ENCODE measurements at regions not wholly inside any gene's neighbourhood (a gene's known extent, or its start where the extent isn't known, plus 50 kb on each side); places are given as distances from the start of the nearest gene placed in this dataset.

DNA sequence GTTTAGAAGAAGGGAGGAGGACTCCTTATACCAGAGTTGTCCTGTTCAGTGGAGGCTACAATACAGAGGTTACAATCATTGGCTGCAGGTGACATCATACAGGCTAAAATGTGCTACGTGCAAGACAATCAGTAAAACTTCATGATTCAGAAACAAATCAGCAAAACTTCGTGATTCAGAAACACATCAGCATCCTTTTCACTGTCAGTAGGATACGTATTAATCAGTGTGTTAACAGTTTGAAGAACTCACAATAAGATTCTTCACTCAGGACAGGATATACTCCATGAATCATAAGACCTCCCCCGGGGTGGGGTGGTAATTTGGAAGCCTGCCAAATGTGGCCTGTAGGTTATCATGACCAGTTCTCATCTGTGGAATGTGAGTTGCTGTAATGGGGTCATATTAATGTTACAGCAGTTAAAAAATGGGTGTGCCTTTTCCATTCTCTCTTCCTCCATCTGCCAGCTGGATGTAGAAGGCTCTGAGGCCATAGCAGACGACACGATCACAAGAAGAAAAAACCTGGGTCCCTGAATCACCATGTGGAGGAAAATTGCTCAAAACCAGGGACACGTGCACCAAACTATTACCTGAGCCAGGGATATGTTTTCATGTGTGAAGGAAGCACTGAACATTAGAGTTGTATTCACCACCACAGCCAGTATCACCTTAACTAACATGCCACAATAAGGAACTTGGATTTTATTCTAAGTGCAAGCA, 134.8 kb upstream of the CREB1 start:
- TF ChIP-seq POLR2A (IDR thresholded peaks at IDR 0.05) (no peak), EP300 (IDR thresholded peaks at IDR 0.05) (no peak), CTCF (IDR thresholded peaks at IDR 0.05) (no peak)
- no peaks in the 10 kb centered on the region for H3K9me3 ChIP-seq
- no peaks in the 10 kb centered on the region for H3K36me3 ChIP-seq
- H3K27ac ChIP-seq = no peak overlapping the region
- WGBS, 3 donors = 23 to 31% (median 25%) methylated on average over 7 of the region's 7 CpGs
- intact Hi-C loops (cut with DNase I) = no loop called here
- H3K27me3 ChIP-seq = no peaks in the 10 kb centered on the region
- no peaks in the 10 kb centered on the region for H3K4me1 ChIP-seq (ENCODE audit: insufficient read depth)
- no peak overlapping the region for H3K4me3 ChIP-seq
- DNase-seq = peak in 2 of 5 donors; percentile 15 to 35

GRCh38 chr2:207395535-207396251, 134.1 kb upstream of the CREB1 start:
- 93 to 98% (median 94%) methylated on average over 2 of the region's 2 CpGs for WGBS, 3 donors

DNA sequence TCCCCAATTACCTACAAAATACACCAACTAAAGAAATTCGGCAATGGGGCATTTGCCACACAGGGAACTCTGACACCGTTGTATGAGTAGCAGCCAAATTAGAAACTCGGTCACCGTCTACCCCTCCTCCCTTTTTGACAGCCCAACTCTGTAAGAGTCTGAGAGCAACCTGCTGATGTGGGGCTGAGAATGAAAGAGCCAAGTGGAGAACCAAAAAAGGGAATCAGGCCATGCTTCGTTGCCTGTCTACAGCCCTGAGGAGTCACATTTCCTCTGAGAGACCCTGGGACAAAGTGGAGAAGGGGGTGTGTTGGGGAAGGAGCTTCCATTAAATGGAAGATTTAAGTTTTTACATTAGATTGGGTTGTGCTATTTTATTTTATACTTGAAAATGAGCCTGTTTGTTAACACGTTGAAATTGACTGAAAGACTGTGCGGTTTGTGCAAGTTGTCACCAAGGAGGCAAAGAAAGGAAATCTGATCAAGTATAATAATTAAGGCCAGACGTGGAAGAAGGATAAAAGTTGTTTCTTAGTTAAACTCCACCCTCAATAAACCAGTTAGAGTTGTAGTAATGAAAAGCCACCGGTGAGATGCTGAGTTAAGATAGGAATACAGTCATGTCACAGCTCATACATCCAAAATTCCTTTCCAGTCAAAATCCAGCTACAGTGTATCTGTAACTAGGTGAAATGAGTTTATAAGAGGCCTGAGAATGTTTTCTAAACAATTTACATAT, 131.7 kb upstream of the CREB1 start:
- H3K27ac ChIP-seq = no peak overlapping the region
- no peak for TF ChIP-seq CTCF (IDR thresholded peaks at IDR 0.05)
- TF ChIP-seq EP300 (IDR thresholded peaks at IDR 0.05) = no peak
- no peak for TF ChIP-seq POLR2A (IDR thresholded peaks at IDR 0.05)
- no peaks in the 10 kb centered on the region for H3K36me3 ChIP-seq
- WGBS, 3 donors = 87 to 92% (median 88%) methylated on average over 9 of the region's 9 CpGs
- no peaks in the 10 kb centered on the region for H3K27me3 ChIP-seq
- H3K4me1 ChIP-seq (ENCODE audit: insufficient read depth) = no peaks in the 10 kb centered on the region
- no peak overlapping the region for H3K4me3 ChIP-seq
- intact Hi-C loops (cut with DNase I) = no loop called here
- no peak for DNase-seq
- H3K9me3 ChIP-seq = no peaks in the 10 kb centered on the region

More at GRCh38 chr2:207395535-207396251, 134.1 kb upstream of the CREB1 start:
- Histone ChIP-seq H3K27me3 (no peaks in the 10 kb centered on the region), H3K4me3 (no peak overlapping the region), H3K36me3 (no peaks in the 10 kb centered on the region), H3K27ac (no peak overlapping the region), H3K4me1 (ENCODE audit: insufficient read depth) (no peaks in the 10 kb centered on the region), H3K9me3 (no peaks in the 10 kb centered on the region)
- no peak for DNase-seq
- no peak for TF ChIP-seq POLR2A (IDR thresholded peaks at IDR 0.05)
- TF ChIP-seq CTCF (IDR thresholded peaks at IDR 0.05) = no peak
- TF ChIP-seq EP300 (IDR thresholded peaks at IDR 0.05) = no peak
- intact Hi-C loops (cut with DNase I) = no loop called here

DNA sequence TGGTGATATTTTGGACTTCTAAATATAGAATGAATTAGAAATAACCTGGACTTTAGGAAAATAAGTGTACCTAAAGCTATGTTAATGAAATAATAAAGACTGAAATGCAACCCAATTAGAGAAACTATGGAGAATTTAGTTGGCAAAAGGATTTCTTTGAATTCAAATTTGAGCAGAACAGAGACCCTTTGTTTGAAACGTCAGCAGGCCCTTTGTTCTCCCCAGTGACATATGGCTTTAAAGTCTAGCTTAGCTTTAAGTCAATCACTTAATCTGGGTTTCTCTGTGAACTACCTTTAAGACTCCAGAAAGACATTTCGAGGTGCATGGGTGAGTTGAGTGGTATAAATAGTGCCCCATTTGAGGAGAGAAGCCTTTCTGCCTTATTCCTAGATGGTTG, 130.5 kb upstream of the CREB1 start:
- Histone ChIP-seq H3K36me3 (no peaks in the 10 kb centered on the region), H3K9me3 (no peaks in the 10 kb centered on the region), H3K4me3 (no peak overlapping the region), H3K27me3 (no peaks in the 10 kb centered on the region), H3K4me1 (ENCODE audit: insufficient read depth) (no peaks in the 10 kb centered on the region), H3K27ac (no peak overlapping the region)
- TF ChIP-seq CTCF (IDR thresholded peaks at IDR 0.05) (no peak), EP300 (IDR thresholded peaks at IDR 0.05) (no peak), POLR2A (IDR thresholded peaks at IDR 0.05) (no peak)
- WGBS, 3 donors = 77 to 84% (median 79%) methylated on average over 2 of the region's 2 CpGs
- no peak for DNase-seq
- intact Hi-C loops (cut with DNase I) = no loop called here

Data from ovary (tissue), 7 donors.